Activated CD8-positive, alpha-beta T cell treated with anti-CD3 and anti-CD28 coated beads for 36 hours (primary cell): ENCODE measurements at regions not wholly inside any gene's neighbourhood (a gene's known extent, or its start where the extent isn't known, plus 50 kb on each side); places are given as distances from the start of the nearest gene placed in this dataset.

Experiments used
- ATAC-seq: fragments of 200-7000 bp; cut with Tn5 transposase; one replicate; pipeline ENCODE4 v1.10.0; 2021; ENCODE audit warnings: mild to moderate bottlenecking, moderate library complexity
- CTCF ChIA-PET: fragments of 350-600 bp; sonication (Branson Sonifier 250); formaldehyde crosslinking; loops from one replicate; lab custom pipeline; 2021; ENCODE audit warnings: antibody characterized with exemption; lab: Charles Lee
- POLR2A ChIA-PET: fragments of 350-600 bp; sonication (Branson Sonifier 250); formaldehyde crosslinking; loops from one replicate; lab custom pipeline; 2021; ENCODE audit warnings: antibody characterized with exemption; lab: Charles Lee
- DNase-seq: peaks from one replicate; pipeline ENCODE4 v3.0.0-alpha.2; 2020
- H3K27ac Mint-ChIP-seq: one replicate; pipeline ENCODE4 v1.8.0; 2021; ENCODE audit warnings: mild to moderate bottlenecking, mixed read lengths
- H3K27me3 Mint-ChIP-seq: one replicate; pipeline ENCODE4 v1.8.0; 2021; ENCODE audit warnings: mixed read lengths
- H3K36me3 Mint-ChIP-seq: one replicate; pipeline ENCODE4 v1.8.0; 2021; ENCODE audit warnings: low read depth, mixed read lengths
- H3K4me1 Mint-ChIP-seq: one replicate; pipeline ENCODE4 v1.8.0; 2021; ENCODE audit warnings: low read depth, mixed read lengths
- H3K4me3 Mint-ChIP-seq: one replicate; pipeline ENCODE4 v1.8.0; 2021; ENCODE audit warnings: mild to moderate bottlenecking, moderate library complexity, mixed read lengths
- H3K9me3 Mint-ChIP-seq: one replicate; pipeline ENCODE4 v1.8.0; 2021; ENCODE audit warnings: mixed read lengths
- CTCF ChIP-seq: fragments of 200-600 bp; IDR thresholded peaks from one replicate; pipeline ENCODE4 v1.8.0; 2022; ENCODE audit warnings: antibody characterized with exemption, mild to moderate bottlenecking
- intact Hi-C: fragments of 100-400 bp; cut with micrococcal nuclease; formaldehyde crosslinking; loops from one replicate; pipeline ENCODE4 v1.10.0; 2022

DNA sequence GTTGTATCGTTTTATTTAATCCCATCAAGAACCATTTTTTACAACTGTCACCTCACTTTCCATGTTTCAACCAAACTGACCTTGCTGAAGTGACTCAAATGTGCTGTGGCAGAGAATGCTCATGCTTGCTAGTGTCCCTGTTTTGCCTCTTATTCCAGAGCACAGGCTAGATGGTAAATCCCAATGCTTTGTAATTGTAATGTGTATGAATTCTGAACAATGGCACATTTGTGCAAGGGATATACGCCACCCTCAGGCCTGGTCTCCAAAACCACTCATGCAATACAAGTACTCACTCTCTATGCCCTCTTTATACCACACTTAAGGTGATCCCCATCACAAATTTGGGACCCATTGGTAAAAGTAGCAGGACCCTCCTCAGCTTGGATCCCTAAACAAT, 313.6 kb downstream of the HHIPL2 start:
- intact Hi-C loops, result no loop called here
- H3K9me3 Mint-ChIP-seq, result no peaks in the 10 kb centered on the region

GRCh38 chr1:222233444-222234158, 314.3 kb downstream of the HHIPL2 start:
- no peak for TF ChIP-seq CTCF
- H3K9me3 Mint-ChIP-seq, result no peaks in the 10 kb centered on the region
- ChIA-PET POLR2A (no interaction called here), CTCF (no interaction called here)
- no peaks in the 10 kb centered on the region for H3K27me3 Mint-ChIP-seq
- DNase-seq (no peak), ATAC-seq (no peak)
- H3K27ac Mint-ChIP-seq, result no peak overlapping the region
- H3K4me3 Mint-ChIP-seq, result no peak overlapping the region
- intact Hi-C loops, result no loop called here
- H3K36me3 Mint-ChIP-seq, result no peaks in the 10 kb centered on the region
- H3K4me1 Mint-ChIP-seq, result no peaks in the 10 kb centered on the region

More for the DNA sequence above, 313.6 kb downstream of the HHIPL2 start:
- ChIA-PET CTCF (no interaction called here), POLR2A (no interaction called here)
- Mint-ChIP-seq H3K4me1 (no peaks in the 10 kb centered on the region), H3K4me3 (no peak overlapping the region), H3K27me3 (no peaks in the 10 kb centered on the region), H3K27ac (no peak overlapping the region), H3K36me3 (no peaks in the 10 kb centered on the region)
- no peak for DNase-seq
- ATAC-seq, result no peak
- no peak for TF ChIP-seq CTCF

- no peak overlapping the region for H3K27ac Mint-ChIP-seq
- no peaks in the 10 kb centered on the region for H3K36me3 Mint-ChIP-seq
- no peak overlapping the region for H3K4me3 Mint-ChIP-seq
- H3K4me1 Mint-ChIP-seq, result no peaks in the 10 kb centered on the region
- intact Hi-C loops, result no loop called here
- CTCF ChIA-PET, result no interaction called here
- TF ChIP-seq CTCF, result no peak
- ATAC-seq, result no peak
- no peaks in the 10 kb centered on the region for H3K27me3 Mint-ChIP-seq
- no peak for DNase-seq
- peaks cover 2% of the 10 kb centered on the region for H3K9me3 Mint-ChIP-seq
- POLR2A ChIA-PET, result no interaction called here
Observed at GRCh38 chr1:222232842-222233241, 315.1 kb downstream of the HHIPL2 start.

- no peak for DNase-seq
- POLR2A ChIA-PET, result no interaction called here
- intact Hi-C loops, result no loop called here
- Mint-ChIP-seq H3K4me3 (no peak overlapping the region), H3K27me3 (no peaks in the 10 kb centered on the region), H3K27ac (no peak overlapping the region), H3K4me1 (no peaks in the 10 kb centered on the region), H3K36me3 (no peaks in the 10 kb centered on the region), H3K9me3 (peaks cover 5% of the 10 kb centered on the region)
- no peak for TF ChIP-seq CTCF
- CTCF ChIA-PET, result no interaction called here
- no peak for ATAC-seq
Observed at GRCh38 chr1:222229672-222230312, 318.1 kb downstream of the HHIPL2 start.

GRCh38 chr1:222225316-222225691, 322.6 kb downstream of the HHIPL2 start:
- ChIA-PET POLR2A (no interaction called here), CTCF (no interaction called here)
- Mint-ChIP-seq H3K27ac (no peak overlapping the region), H3K36me3 (no peaks in the 10 kb centered on the region), H3K9me3 (peaks cover 5% of the 10 kb centered on the region), H3K27me3 (no peaks in the 10 kb centered on the region), H3K4me1 (no peaks in the 10 kb centered on the region), H3K4me3 (no peak overlapping the region)
- intact Hi-C loops, result no loop called here
- no peak for TF ChIP-seq CTCF
- DNase-seq (no peak), ATAC-seq (no peak)
